Ishikawa (cell line): ENCODE measurements at regions not wholly inside any gene's neighbourhood (a gene's known extent, or its start where the extent isn't known, plus 50 kb on each side); places are given as distances from the start of the nearest gene placed in this dataset.

Source experiments
- CEBPB ChIP-seq: IDR thresholded peaks from 2 replicates; pipeline ENCODE4 v1.6.1; 2012
- CREB1 ChIP-seq: IDR thresholded peaks from 2 replicates; pipeline ENCODE4 v1.6.1; 2012; ENCODE audit warnings: low read depth
- EGR1 ChIP-seq: IDR thresholded peaks from 2 replicates; pipeline ENCODE4 v1.6.1; 2012
- EP300 ChIP-seq: IDR thresholded peaks from 2 replicates; pipeline ENCODE4 v1.6.1; 2012; ENCODE audit warnings: borderline replicate concordance
- FOXM1 ChIP-seq: IDR thresholded peaks from 2 replicates; pipeline ENCODE4 v1.6.1; 2012; ENCODE audit warnings: low read depth, borderline replicate concordance
- NFIC ChIP-seq: IDR thresholded peaks from 2 replicates; pipeline ENCODE4 v1.6.1; 2012
- RAD21 ChIP-seq: IDR thresholded peaks from 2 replicates; pipeline ENCODE4 v1.6.1; 2012; ENCODE audit warnings: low read depth
- TAF1 ChIP-seq: IDR thresholded peaks from 2 replicates; pipeline ENCODE4 v1.6.1; 2012; ENCODE audit warnings: low read depth, mild to moderate bottlenecking
- TCF12 ChIP-seq: IDR thresholded peaks from 2 replicates; pipeline ENCODE4 v1.6.1; 2012; ENCODE audit warnings: low read depth
- TEAD4 ChIP-seq: IDR thresholded peaks from 2 replicates; pipeline ENCODE4 v1.6.1; 2012
- YY1 ChIP-seq: IDR thresholded peaks from 2 replicates; pipeline ENCODE4 v1.6.1; 2012; ENCODE audit warnings: low read depth
- ZBTB7A ChIP-seq: IDR thresholded peaks from 2 replicates; pipeline ENCODE4 v1.6.1; 2012; ENCODE audit warnings: low read depth
- TF ChIP-seq, protein P1 (sequence below): IDR thresholded peaks from 2 replicates; pipeline ENCODE4 v1.6.1; 2012
- TF ChIP-seq, protein P2 (sequence below): IDR thresholded peaks from 2 replicates; pipeline ENCODE4 v1.6.1; 2012
- TF ChIP-seq, protein P3 (sequence below): IDR thresholded peaks from 2 replicates; pipeline ENCODE4 v1.6.1; 2012; ENCODE audit warnings: low read depth, mild to moderate bottlenecking

DNA sequence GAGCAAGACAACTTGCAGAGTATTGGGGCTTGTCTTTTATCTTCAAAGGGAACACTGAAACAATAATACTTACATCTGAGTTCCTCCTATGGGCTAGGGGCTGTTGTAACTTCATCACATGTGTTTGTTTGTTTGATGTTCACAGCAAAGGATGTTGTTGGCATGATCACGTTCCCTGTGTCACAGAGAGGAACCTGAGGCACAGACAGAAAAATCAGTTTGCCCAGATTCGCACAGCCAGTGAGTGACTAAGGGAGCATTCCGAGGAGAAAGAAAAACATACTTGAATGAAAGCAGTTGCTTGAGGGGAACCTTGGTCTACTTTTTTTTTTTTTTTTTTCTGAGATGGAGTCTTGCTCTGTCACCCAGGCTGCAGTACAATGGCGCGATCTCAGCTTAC is 87.2 kb upstream of the PFKP start:
- TF ChIP-seq, protein P1, sequence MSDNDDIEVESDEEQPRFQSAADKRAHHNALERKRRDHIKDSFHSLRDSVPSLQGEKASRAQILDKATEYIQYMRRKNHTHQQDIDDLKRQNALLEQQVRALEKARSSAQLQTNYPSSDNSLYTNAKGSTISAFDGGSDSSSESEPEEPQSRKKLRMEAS = no peak
- TF ChIP-seq NFIC (no peak), TEAD4 (no peak), TAF1 (no peak), CREB1 (no peak), EGR1 (no peak), TCF12 (no peak), FOXM1 (no peak), CEBPB (no peak)

DNA sequence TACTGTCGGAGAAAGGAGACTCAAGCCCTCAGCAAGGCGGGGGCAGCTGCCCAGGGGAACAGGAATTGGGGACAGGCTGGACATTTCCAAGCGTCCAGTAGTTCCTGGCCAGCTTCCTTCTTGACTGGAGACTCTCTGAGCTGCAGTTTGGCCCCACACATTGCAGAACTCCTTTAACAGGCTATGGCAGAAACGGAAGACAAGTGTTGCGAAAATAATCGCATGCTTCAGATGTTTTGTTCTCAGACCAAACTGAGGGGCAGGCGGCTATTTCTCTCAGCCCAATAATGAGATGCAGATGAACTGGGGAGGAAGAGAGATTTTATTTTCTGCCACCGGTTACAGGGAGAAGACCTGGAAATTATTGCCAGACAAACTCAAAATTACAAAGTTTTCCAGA is 88.0 kb upstream of the PFKP start:
- TF ChIP-seq, protein P1 = no peak
- TF ChIP-seq TCF12 (no peak), YY1 (no peak), ZBTB7A (no peak), NFIC (no peak), EGR1 (no peak), FOXM1 (no peak), CEBPB (no peak), RAD21 (no peak)
- TF ChIP-seq, protein P2, sequence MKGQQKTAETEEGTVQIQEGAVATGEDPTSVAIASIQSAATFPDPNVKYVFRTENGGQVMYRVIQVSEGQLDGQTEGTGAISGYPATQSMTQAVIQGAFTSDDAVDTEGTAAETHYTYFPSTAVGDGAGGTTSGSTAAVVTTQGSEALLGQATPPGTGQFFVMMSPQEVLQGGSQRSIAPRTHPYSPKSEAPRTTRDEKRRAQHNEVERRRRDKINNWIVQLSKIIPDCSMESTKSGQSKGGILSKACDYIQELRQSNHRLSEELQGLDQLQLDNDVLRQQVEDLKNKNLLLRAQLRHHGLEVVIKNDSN = no peak
- TF ChIP-seq, protein P3, sequence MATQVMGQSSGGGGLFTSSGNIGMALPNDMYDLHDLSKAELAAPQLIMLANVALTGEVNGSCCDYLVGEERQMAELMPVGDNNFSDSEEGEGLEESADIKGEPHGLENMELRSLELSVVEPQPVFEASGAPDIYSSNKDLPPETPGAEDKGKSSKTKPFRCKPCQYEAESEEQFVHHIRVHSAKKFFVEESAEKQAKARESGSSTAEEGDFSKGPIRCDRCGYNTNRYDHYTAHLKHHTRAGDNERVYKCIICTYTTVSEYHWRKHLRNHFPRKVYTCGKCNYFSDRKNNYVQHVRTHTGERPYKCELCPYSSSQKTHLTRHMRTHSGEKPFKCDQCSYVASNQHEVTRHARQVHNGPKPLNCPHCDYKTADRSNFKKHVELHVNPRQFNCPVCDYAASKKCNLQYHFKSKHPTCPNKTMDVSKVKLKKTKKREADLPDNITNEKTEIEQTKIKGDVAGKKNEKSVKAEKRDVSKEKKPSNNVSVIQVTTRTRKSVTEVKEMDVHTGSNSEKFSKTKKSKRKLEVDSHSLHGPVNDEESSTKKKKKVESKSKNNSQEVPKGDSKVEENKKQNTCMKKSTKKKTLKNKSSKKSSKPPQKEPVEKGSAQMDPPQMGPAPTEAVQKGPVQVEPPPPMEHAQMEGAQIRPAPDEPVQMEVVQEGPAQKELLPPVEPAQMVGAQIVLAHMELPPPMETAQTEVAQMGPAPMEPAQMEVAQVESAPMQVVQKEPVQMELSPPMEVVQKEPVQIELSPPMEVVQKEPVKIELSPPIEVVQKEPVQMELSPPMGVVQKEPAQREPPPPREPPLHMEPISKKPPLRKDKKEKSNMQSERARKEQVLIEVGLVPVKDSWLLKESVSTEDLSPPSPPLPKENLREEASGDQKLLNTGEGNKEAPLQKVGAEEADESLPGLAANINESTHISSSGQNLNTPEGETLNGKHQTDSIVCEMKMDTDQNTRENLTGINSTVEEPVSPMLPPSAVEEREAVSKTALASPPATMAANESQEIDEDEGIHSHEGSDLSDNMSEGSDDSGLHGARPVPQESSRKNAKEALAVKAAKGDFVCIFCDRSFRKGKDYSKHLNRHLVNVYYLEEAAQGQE = no peak

DNA sequence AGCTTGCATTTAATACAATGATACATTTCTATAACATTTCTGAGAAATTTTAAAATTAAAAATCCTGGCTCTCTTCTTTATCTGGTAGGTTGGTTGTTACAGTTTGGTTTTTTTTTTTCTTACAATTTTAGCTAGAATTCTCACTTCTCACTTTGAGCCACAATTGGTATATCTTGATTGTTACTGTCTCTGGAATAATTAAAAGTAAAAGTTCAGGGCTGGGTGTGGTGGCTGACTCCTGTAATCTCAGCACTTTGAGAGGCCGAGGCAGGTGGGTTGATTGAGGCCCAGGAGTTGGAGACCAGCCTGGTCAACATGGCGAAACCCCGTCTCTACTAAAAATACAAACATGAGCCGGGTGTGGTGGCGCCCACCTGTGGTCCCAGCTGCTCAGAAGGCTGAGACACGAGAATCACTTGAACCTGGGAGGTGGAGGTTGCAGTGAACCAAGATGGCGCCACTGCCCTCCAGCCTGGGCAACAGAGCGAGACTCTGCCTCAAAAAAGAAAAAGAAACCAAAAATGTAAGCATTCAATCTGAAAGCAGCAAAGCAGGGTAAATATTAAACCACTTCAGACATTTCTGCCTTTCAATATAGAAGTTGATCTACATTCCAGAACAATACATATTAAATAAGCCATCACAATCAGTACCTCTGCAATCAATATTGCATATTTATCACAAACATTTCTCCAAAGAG is 88.6 kb upstream of the PFKP start:
- TF ChIP-seq, protein P2 = no peak
- no peak for TF ChIP-seq FOXM1
- TF ChIP-seq NFIC = no peak
- TF ChIP-seq TCF12 = no peak
- no peak for TF ChIP-seq EGR1
- no peak for TF ChIP-seq YY1
- TF ChIP-seq, protein P1 = no peak
- TF ChIP-seq, protein P3 = no peak
- no peak for TF ChIP-seq ZBTB7A
- TF ChIP-seq TAF1 = no peak
- TF ChIP-seq CREB1 = no peak
- no peak for TF ChIP-seq EP300
- no peak for TF ChIP-seq TEAD4

DNA sequence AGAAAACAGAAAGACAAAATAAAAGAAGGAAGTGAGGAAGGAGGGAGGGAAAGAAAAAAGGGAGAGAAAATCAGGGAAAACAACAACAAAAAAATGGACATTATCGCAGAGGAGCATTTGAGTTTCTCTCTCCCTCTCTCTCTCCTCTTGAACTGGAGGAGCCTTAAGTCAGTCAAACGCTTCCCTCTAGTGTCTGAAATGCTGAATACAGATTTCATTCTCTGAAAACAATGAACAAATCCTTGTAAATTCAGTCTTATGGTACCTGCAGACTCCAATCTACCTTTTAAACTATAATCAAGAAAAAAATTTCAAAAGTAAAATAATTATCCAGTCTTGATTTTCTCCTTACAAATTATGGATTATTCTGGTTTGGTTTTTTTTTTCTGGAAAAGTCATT is 89.2 kb upstream of the PFKP start:
- TF ChIP-seq FOXM1 (no peak), EGR1 (no peak), TEAD4 (no peak), RAD21 (peak; percentile 66)

DNA sequence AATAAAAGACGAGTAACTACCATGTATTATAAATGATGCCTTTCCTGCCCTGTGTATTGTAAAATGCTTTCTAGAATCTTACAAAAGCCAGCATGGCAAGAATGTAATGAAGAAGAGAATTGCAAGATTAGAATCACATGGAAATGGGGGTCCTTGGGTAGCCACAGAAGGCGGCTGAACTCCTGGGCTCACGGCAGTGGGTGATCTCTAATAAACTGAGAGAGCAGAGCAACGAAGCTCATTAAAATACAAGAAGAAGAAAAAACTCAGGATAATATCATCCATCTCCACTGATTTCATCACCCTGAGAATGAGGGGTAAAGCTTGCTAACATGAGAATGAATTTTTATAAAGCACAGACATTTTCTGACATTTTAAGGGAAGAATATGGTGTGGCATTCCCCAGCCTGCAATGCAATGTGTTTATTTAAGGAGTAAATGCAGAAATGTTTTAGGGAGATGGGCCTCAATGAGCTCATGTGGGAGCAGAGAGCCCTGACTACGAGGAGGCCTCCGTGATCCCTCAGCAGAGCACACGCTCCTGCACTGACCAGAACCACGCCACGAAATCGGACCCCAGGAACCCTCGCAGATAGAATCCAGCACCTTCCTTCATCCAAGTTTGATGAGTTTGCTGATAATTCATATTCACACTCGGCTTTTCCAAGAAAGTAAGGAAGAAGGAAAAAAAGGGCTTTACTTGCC is 92.7 kb upstream of the PFKP start:
- TF ChIP-seq FOXM1 = no peak
- TF ChIP-seq EP300 = no peak
- TF ChIP-seq RAD21 = no peak
- TF ChIP-seq CEBPB = no peak
- TF ChIP-seq, protein P1 = no peak
- TF ChIP-seq NFIC = no peak
- no peak for TF ChIP-seq YY1

DNA sequence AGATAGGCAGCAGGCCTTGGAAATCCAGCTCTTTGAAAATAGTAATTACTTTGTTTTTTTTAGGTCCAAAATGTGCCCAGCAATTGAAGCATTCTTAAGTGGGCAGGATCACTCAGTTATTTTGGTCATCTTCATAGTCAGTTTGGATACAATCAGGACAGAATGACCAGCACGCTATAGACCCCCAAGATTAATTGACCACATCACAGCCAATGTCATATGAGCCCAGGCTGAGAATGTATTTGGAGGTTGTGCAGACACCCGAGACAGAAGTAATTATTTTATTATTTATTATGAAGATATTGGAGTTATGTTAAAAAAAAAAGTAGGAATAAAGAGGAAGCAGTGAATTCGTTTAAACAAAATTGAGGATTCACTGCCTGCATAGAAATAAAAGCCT is 93.3 kb upstream of the PFKP start:
- TF ChIP-seq CEBPB (no peak), FOXM1 (no peak), EGR1 (no peak), RAD21 (no peak), TEAD4 (no peak), TAF1 (no peak), CREB1 (no peak), EP300 (no peak), ZBTB7A (no peak), TCF12 (no peak), YY1 (no peak), NFIC (no peak)
- TF ChIP-seq, protein P2 = no peak
- TF ChIP-seq, protein P1 = no peak
- TF ChIP-seq, protein P3 = no peak
